Nucleus accumbens (tissue), 56 donors: ENCODE measurements at regions not wholly inside any gene's neighbourhood (a gene's known extent, or its start where the extent isn't known, plus 50 kb on each side); places are given as distances from the start of the nearest gene placed in this dataset.

Source experiments
- DNase-seq, 56 donors: peaks; one replicate each; lab custom pipeline; 2025; lab: John Stamatoyannopoulos, UW

GRCh38 chr4:100742045-100742444 lies 224.2 kb upstream of the EMCN start:
- no peak for DNase-seq

- DNase-seq: no peak
These were observed 221.6 kb upstream of the EMCN start for GRCh38 chr4:100739426-100739825.

GRCh38 chr4:100738196-100739165 lies 220.7 kb upstream of the EMCN start:
- DNase-seq: no peak

GRCh38 chr4:100736641-100737451 lies 219.0 kb upstream of the EMCN start:
- no peak for DNase-seq

GRCh38 chr4:100728861-100729260 lies 211.0 kb upstream of the EMCN start:
- no peak for DNase-seq

GRCh38 chr4:100722866-100723459 lies 205.1 kb upstream of the EMCN start:
- DNase-seq: no peak

GRCh38 chr4:100722133-100722532 lies 204.3 kb upstream of the EMCN start:
- no peak for DNase-seq

GRCh38 chr4:100721490-100721889 lies 203.7 kb upstream of the EMCN start:
- DNase-seq: no peak

GRCh38 chr4:100721077-100721476 lies 203.3 kb upstream of the EMCN start:
- no peak for DNase-seq

GRCh38 chr4:100716416-100716815 lies 198.6 kb upstream of the EMCN start:
- DNase-seq: no peak

- DNase-seq: no peak
These were observed 191.0 kb upstream of the EMCN start for GRCh38 chr4:100708776-100709175.

GRCh38 chr4:100707786-100708185 lies 190.0 kb upstream of the EMCN start:
- no peak for DNase-seq

- no peak for DNase-seq
These were observed 178.7 kb upstream of the EMCN start for GRCh38 chr4:100696531-100696930.

GRCh38 chr4:100695871-100696270 lies 178.0 kb upstream of the EMCN start:
- no peak for DNase-seq

GRCh38 chr4:100695039-100695654 lies 177.3 kb upstream of the EMCN start:
- DNase-seq: no peak

- DNase-seq: no peak
These were observed 176.6 kb upstream of the EMCN start for GRCh38 chr4:100694467-100694866.

- no peak for DNase-seq
These were observed 173.0 kb upstream of the EMCN start for GRCh38 chr4:100690812-100691211.

- DNase-seq: no peak
These were observed 170.5 kb upstream of the EMCN start for GRCh38 chr4:100688368-100688767.

- no peak for DNase-seq
These were observed 164.8 kb upstream of the EMCN start for GRCh38 chr4:100682477-100683218.

GRCh38 chr4:100681289-100681688 lies 163.5 kb upstream of the EMCN start:
- DNase-seq: no peak
